ENCODE measurements at regions not wholly inside any gene's neighbourhood (a gene's known extent, or its start where the extent isn't known, plus 50 kb on each side); places are given as distances from the start of the nearest gene placed in this dataset.

GRCh38 chrX:129000797-129001196, 522.5 kb downstream of the SMARCA1 start:
- TF ChIP-seq CTCF (optimal IDR thresholded peaks at IDR 0.05 in 1 of 3, IDR thresholded peaks at IDR 0.05 in 1 of 3, conservative IDR thresholded peaks at IDR 0.05 in 1 of 3; ENCODE audit: extremely low read depth in 1 of 3, insufficient read depth in 2 of 3, low read length in 3 of 3): no peak
- TF ChIP-seq EZH2 (IDR thresholded peaks at IDR 0.05; ENCODE audit: low read length): no peak

All from keratinocyte (primary cell).